NCI-H446 treated with DMSO at 0.1 percent for 48 hours (cell line): ENCODE measurements at regions not wholly inside any gene's neighbourhood (a gene's known extent, or its start where the extent isn't known, plus 50 kb on each side); places are given as distances from the start of the nearest gene placed in this dataset.
A peak's percentile ranks its signal among the peaks of the same experiment; 100 is the strongest.
"Not testable (repeated sequence)": the region's sequence is repeated elsewhere in the genome, so short reads cannot be mapped to it uniquely, and the experiment has no call there.

Source experiments
- DNase-seq: peaks from one replicate; lab custom pipeline; 2025; lab: John Stamatoyannopoulos, UW

DNA sequence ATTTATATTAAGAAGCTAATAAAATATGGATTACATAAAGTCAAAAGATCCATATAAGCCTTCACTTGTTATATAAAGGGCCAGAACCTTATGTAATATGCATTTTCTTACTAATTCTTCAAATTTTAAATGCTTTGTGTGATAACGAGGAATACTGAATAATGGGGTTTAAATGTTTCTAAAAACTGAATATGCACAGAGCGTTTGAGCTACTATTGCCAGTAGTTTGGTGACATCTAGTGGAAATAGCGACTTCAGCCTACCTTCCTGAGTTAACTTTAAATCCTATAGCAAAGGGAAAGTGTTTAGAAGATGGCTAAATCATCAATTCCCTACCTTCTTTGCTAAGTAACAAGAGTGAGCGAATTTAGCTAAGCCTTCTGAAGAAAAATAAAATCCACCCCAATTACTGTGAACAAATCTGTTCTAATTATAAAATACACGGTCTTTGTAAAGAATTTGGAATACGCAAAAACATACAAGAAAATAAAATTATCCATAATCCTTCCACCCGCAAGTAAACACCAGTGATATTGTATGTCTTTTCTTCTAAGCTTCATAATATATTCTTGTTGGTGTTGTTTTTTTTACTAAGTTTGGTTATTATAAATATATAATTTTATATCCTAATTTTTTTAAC, 115.5 kb upstream of the G2E3 start:
- peak; percentile 60 for DNase-seq

- DNase-seq: no peak
These were observed 114.5 kb upstream of the G2E3 start for GRCh38 chr14:30444451-30444850.

DNA sequence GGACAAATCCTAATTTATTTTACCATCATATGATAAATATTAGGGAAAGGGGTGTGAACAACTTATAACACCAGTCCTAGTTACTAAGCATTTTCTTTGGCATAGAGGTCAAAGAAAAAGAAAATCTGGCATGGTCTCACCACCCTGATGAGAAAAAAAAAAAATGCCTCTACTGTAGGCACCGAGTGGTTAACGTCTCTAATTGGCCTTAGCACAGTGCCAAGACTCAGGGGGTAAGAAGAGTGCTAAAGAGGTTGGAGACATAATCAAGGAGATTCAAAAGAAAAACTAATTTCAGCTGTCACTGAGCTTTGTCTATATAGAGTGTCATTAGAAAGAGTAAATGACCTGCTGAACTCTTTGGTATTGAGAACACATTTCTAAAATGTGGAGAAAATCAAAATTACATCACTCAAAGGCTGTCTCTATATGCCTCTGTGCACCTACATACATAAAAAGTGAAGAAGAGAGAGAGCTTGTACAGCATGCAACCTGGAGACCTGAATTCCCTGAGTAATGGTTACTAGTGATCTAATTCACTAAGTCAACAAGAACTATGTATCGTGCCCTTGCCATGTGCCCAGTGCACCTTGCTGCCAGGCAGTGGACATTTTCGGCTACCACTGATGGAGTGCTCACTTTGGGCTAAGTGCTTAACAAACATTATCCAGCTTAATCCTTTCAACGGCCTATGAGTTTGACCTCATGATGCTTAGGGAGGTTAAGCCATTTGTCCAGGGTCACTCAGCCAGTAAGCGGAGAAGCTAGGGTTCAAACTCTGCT, 113.8 kb upstream of the G2E3 start:
- DNase-seq: peak; percentile 66

DNA sequence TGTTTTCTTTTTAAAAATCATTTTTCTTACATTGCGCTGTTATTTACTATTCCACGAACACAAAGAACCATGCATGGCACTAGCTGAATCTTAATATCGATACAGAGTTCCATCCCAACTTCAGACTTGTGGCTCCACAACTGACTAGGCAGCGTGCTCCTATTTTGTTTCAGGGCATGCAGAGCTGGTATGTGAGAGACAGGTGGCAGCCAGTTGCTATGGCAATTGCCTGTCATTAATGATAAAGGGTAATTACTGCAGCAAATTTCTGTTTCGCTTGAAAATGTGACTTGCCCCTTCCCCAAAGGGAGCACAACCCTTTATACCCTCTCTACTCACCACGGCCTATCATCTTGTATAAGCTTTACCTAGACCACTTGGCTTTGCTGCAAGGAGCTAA, 113.1 kb upstream of the G2E3 start:
- no peak for DNase-seq

- no peak for DNase-seq
These were observed 108.1 kb upstream of the G2E3 start for GRCh38 chr14:30450631-30451545.

- DNase-seq: no peak
These were observed 102.7 kb upstream of the G2E3 start for GRCh38 chr14:30456296-30456695.

DNA sequence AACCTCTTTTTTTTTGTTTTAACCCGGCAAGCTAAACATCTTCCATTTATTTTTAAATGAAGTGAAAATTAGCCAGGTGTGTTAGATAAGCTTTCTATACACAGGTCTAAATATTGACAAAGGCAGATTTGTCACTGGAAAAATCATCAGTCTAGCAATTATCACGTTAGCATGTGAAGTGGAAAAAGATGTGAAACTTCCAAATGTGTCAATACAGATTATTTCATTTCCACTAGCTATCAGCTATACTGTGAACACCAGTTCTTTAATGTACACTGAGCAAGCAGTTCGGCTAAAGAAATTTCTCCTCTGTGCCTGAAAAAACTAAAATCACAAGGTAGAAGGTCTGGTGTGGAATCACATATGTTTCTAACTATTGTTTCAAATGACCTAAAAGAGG, 96.6 kb upstream of the G2E3 start:
- no peak for DNase-seq

GRCh38 chr14:30464481-30464880, 94.5 kb upstream of the G2E3 start:
- no peak for DNase-seq

- no peak for DNase-seq
These were observed 90.6 kb upstream of the G2E3 start for GRCh38 chr14:30468354-30468753.

DNA sequence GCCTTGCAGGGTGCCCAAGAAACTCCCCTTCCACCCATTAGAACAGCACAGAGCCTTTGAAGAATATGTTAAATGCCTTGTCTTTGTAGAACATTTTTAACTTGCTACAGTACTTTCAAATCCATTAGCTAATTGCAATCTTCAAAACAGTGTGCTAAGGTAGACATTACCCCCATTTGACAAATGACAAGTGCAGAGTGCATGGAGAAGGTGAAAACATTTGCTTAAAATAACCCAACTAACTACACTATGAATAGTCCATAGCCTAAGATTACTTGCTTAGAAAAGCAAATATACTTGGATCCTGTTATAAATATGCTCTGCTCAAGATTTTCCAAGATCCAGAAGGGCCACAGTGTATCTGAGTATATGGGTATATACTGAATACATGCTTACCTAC, 87.0 kb upstream of the G2E3 start:
- no peak for DNase-seq

- DNase-seq: not testable (repeated sequence)
These were observed 84.9 kb upstream of the G2E3 start for GRCh38 chr14:30473846-30474696.

- DNase-seq: no peak
These were observed 76.7 kb upstream of the G2E3 start for GRCh38 chr14:30482276-30482675.

GRCh38 chr14:30484201-30484600, 74.8 kb upstream of the G2E3 start:
- DNase-seq: no peak

GRCh38 chr14:30484976-30485375, 74.0 kb upstream of the G2E3 start:
- no peak for DNase-seq

DNA sequence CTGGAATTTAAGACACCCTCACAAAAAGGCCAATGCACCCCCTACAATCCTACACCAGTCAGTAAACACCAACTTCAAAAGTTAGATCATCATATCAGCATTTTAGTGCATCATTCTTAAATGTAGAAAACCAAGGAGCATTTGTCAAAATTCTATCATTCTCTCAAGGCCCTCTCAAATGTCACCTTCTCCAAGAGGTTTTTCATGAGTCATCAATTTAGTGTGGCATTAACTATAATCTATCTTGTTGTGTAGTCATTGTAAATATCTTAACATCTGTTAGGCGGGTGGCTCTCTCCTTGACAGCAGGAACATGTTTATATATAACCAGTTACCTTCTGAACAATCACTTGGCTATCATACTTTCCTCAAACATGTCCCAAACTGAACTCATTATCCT, 62.1 kb upstream of the G2E3 start:
- DNase-seq: no peak

DNA sequence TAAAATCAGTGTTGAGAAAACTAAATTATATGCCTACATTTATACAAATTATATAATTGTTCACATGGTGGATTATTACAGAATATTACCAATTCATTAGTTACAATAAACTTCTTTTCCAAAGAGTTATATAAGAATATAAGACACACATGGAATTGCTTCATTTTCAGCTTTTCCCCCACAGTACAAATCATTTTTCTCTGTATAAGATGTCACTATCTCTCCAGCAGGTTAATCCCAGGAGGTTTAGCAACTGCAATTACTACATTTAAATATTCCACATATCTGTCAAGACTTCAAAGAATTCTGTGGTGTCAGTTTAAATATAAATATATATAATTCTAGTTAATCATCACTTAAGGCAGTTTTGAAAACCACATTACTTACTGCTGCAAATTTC, 59.6 kb upstream of the G2E3 start:
- DNase-seq: no peak

DNA sequence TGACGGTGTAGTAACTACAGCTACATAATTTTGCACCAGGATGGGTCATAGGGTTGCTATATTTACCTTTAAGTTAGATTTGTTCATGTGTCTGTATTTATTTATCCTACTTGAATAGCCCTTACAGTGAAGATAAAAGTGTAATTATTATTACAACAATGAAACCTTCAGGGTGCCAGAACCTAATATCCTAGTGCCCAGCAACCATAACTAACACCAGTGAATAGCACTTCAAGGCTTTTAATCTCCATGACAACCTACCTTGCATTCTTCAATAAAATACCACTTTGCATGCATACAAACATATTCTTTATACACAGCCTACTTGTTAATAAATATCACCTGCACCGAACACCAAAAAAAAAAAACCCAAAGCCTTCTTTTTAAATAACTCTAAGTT, 58.7 kb upstream of the G2E3 start:
- DNase-seq: no peak

DNA sequence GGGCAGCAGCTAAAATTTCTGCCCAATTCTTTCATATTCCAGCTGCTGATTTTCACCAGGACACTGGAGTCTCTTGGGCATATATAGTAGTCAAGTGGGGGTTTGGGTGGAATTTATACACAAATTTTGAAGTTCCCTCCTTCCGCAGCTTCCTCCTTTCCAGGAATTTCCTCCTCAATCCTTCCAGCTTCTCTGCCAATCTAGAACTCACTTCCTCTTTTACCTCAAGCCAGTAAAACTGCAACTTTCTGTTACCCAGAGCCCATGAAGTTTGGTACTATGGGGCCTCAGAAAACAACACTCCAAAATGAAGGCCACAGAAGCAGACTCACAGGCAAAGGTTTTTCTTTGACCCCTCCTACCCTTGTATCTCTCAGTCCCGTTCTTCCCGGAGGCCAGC, 51.7 kb upstream of the G2E3 start:
- DNase-seq: no peak
